Stimulated activated CD4-positive, alpha-beta T cell treated with anti-CD3 and anti-CD28 coated beads, TNF-alpha, amount 100 ng/mL, for 24 hours (primary cell): ENCODE measurements at regions not wholly inside any gene's neighbourhood (a gene's known extent, or its start where the extent isn't known, plus 50 kb on each side); places are given as distances from the start of the nearest gene placed in this dataset.

Source experiments
- DNase-seq, 3 experiments: peaks; one replicate each; pipeline ENCODE4 v3.0.0-alpha.2; 2020; ENCODE audit warnings: low read depth in 3 of 3

DNA sequence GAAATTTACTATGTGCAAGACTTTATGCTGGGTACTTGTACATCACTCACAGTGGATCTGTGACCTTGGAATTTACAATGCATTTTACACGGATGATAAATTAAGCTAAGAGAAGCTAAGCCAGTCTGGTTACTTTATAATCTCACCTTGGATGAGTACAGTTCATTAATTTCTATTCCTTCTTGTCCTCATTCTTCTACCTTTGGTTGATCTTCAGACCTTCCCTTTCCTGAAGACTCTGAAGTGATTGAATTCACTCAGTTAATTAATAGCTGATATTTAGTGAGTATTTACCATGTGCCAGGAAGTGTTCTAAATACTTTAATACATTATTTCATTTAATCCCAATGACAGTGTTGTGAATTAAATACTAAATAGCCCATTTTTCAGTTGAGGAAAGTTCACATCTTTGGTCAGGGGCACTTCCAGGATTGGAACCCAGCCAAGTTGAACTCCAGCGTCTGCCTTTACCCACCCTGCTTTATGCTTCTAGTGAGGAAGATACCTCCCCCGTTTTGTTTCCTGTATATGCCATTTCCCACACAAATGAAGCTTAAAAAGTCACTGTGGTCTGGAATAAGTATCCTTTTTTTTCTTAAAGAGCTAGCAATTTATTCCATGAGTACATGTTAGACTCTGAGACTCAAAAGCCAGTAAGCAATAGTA is 146.6 kb downstream of the TLR5 start:
- no peak for DNase-seq

DNA sequence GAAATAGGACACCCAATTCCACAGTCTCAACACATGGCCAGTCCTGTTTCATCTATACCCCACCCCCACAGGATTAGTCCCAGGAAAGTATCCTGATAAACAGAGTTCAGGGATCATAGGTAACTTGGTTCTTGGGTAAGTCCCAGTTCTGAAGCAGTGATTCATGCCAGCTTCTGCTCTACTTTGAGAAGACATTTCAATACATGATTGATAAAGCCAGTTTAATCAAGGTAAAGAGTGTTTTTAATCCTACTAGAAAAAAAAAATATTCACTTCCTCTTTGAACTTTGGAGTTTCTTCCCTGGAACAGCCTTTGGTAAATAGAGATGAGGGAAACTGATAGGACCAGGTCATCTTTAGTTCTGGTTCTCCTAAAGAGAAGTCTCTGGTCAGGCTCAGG is 142.4 kb downstream of the TLR5 start:
- DNase-seq: no peak

DNA sequence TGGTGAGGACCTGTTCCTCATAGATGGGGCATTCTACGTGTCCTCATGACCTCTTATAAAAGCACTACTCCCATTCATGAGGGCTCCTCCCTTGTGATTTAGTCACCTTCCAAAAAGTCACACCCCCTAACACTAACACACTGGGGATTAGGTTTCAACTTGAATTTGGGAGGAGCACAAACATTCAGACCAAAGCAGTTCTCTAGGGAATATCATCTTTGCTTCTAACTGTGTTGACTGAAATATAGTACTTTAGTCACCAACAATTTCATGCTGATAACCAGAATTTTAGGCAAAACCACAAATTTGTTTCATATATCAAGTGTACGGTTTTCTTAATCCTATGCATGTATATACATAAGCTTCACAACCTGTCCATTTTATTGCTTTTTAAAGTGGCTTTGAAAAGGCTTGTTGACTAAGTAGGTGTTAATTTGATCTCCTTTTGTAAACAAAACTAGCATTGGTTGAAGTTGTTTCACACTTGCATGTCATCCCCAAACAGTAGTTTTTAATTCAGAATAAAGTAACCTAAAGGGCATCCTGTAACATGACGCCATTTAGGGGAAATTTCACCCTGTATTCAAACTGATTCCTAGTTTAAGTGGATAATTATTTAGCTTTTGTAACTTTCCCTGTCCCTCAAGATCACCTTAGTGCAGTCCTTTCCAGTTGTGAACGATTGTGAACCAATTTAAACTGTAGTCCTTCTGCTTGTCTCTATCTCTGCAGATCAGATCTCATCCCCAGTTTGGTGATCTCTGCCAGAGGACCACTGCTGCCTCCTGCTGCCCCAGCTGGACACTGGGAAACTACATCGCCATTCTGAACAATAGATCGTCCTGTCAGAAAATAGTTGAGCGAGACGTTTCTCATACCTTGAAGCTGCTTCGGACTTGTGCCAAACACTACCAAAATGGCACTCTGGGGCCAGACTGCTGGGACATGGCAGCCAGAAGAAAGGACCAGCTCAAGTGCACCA is 141.1 kb downstream of the TLR5 start:
- DNase-seq: no peak

DNA sequence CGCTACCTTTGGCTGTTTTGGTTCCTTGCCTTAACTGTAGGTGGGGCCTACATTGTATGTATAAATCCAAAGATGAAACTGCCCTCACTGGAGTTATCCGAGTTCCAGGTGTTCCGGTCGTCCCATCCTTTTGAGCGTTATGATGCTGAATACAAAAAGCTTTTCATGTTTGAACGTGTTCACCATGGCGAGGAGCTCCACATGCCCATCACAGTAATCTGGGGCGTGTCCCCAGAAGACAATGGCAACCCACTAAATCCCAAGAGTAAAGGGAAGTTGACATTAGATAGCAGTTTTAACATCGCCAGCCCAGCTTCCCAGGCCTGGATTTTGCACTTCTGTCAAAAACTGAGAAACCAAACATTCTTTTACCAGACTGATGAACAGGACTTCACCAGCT is 139.5 kb downstream of the TLR5 start:
- no peak for DNase-seq

DNA sequence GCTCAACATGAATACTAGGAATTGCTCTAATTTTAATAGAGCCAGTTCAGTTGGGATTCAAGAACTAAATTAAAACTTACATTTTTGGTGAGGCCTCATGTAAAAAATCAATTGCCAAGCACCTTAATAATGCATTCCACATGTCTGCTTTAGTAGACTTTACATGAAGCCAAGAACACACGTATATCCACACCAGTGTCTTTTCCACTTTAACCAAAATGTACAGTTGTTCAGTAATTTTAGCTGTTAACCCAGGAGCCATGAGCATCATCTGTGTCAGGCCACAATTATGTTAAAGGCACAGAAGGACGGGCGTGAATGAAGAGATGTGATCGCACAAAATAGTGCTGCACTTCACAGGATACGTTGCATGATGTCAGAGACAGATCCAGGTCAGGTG is 136.7 kb downstream of the TLR5 start:
- no peak for DNase-seq

DNA sequence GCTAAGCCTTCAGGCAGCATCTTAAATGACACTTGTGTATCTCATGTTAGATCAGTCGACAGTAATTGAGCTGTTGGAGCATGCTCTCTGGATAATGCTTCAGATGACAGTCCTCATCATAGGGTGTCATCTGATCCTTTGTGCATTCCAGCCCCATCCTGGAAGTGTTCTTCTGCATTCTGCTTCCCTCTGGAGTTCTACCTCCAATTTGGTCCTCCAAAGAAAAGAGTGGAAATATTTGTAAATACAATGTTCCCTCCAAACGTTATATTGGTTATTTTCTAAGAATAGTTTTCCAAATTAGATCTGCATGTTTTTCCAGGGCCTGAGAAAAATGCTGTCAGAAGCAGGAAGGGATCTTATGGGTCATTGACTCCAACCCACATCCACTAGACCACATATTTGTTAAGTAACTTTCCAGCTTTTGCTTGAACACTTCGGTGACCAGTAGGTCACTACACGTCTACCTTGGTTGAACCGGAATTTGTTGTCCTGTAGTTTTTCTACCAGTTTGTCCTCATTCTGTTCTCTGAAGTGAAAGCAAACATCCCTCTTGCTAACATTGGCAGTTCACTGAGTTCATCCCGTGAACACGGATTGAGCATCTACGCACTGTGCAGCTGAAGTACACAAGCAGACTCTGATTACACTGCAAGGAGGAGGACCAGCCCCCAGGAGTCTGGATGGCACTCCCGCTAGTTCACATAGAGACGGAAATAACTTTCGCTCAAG is 136.0 kb downstream of the TLR5 start:
- no peak for DNase-seq

DNA sequence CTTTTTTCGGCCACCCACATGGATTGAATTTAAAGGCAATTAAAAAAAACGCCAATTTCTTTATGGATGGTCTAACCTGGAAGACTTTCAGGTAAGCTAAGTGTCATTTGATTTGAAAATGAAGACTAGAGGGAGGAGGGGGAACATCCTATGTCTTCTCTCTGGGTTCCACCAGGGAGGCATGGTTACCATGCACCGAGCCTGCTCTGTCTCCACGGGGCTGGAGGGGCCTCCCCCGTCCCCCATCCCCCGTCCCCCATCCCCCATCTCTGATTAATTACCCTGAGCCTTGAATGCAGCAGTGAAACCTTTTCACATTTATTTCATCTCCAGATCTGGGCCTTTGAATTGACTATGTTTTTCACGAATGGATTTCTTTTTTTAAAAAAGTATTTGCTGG is 135.1 kb downstream of the TLR5 start:
- DNase-seq: no peak

DNA sequence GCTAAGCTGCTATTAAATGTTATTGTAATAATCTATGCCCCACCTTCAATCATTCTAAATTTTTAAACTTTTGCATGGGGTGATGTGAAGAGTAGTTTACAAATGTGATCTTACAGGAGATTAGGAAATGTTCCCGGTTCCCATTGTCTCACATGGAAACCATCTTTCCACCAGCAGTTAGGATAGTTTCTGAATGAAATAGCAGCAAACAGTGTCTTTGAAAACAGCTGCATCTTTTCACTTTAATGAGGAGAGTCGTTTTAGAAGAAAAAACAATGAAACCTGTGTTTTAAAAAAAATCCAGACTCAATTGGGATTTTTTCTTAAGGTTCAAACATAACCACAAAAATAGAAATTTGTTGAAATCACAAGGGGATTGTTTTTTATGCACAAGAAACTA is 134.2 kb downstream of the TLR5 start:
- no peak for DNase-seq

DNA sequence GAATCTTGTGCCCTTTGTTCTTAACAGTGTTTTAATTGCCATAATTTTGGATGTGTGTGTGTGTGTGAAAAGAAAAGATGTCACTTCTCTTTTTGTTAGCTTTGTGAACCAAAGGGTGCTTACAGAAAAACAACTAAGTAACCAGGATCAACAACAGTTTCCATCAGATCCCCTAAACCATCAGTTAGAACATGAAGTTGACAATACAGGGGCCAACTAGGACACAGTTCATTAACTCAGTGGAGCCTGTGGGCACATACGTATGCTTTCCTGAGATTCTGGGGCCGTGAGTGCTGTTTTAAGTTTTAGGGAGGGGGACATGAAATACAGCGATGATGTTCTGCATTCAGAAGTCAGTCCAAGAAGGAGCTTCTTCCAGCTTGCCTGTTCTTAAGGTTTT is 133.6 kb downstream of the TLR5 start:
- no peak for DNase-seq

DNA sequence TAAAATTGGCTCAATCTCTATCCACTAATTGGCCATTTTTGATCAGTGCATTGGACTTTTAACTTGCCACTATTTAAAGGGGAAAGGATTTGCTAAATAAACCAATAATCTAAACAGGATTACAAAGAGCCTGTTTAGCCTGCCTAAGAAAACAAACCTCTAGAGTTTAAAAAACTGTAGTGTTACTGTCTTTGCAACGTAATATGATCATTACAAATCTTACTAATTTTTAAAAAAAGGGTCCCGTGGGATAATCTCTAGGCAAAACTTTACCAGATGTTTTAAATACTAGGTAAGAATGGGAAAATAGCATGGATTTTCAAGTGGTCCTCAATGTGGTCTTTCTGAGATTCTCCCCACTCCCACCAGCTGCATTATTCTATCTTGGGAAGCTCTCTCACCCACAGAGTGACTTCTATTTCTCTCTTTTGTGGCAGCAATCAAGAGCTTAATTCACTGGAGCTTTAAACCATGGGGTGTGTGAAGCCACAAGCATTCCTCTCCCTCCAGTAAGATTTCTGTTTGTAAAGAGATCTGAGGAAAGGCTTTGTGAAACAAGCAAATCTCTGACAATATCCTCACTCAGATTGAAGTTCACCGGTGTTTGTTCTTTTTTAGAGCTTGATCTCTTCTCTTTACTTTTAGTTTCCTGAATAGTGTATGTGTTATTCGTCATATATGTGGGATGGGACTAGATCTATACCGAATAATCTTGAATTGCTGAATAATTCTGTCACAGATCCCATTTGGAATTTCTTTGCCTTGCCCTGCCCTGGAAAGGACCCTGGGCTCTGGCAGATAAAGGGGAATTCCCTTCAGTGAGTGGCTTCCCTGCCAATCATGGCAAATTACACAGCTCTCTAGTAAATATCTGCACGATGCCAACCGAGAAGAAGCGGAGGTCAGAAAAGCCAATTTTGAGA is 132.2 kb downstream of the TLR5 start:
- no peak for DNase-seq

DNA sequence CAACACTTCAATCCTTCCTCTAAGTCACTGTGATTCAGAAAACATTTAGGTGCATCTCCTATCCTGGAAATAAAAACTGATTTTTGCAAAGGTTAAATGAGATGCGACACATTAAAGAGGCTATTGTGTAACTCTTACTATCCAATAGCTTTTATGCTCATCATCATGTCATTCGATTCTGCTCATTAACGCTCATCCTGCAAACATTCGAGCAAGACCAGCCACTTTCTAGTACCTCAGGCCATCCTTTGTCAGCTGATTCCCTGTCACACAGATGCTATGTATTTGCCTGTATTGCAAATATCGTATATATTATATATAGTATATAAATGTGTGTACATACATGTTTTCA is 131.6 kb downstream of the TLR5 start:
- DNase-seq: no peak

DNA sequence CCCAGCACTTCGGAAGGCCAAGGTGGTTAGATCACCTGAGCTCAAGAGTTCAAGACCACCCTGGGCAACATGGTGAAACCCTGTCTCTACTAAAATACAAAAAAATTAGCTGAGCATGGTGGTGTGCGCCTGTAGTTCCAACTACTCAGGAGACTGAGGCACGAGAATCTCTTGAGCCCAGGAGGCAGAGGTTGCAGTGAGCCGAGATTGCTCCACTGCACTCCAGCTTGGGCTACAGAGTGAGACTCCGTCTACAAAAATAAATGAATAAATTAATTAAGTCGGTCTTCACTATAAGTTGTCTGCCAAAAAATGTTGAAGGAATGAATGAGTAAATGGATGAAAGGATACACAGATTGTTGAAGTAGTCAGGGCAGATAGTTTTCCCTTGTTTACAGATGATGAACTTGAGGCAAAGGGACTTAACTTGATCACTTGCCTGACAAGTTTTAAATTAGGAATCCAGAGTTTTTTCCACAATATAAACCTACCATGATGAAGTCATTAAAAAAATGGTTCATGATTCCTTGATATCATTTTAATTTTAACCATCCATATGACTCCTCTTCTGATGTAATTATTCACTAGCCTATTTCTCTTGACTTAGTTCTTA is 130.8 kb downstream of the TLR5 start:
- no peak for DNase-seq

DNA sequence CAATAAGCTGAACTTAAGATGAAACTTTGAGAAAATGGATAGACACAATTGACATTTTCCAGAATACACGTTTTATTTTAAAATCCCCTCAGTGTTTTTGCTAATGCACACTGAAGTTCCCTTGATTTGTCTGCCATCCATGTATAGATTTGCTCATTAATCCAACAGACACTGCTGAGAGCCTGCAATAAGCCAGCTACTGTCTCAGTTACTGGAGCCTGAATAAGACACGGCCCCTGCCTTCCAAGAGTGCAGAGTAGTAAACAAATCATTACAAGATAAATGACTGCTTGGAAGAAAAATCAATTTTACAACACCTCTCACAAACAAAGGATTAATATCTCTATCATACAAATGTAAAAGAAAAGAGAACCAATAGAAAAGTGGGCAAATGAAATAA is 130.1 kb downstream of the TLR5 start:
- no peak for DNase-seq

DNA sequence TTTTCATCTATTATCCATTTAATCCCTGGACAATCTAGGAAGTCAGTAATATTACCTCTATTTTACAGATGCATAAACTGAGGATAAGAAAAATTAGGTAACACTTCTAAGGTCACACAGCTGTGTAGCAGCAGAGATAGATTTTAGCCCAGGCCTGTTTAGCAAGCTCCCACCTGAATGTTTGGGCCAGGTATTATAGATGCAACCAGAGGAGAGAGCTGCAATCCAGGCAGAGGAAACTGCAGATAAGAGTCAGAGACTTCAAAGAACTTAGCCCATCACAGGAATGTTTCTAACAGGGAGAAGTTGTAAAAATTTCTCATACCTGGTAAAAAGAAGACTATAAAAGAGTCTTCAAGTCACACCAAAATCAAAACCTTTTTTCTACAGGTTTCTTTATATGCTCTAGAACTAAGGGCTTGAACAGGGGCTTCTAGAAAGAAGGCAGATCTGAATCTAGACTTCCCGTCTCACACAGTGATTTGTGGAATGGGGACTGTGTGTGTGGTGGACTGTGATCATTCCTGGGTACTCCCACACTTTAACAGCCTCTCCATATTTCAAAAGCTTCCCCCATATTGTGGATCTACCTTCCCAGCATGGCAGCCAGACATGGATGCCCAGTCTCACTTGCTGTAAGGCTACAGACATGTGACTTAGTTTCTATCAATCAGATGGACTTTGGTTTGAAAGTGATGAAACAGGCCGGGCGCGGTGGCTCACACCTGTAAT is 128.7 kb downstream of the TLR5 start:
- no peak for DNase-seq

DNA sequence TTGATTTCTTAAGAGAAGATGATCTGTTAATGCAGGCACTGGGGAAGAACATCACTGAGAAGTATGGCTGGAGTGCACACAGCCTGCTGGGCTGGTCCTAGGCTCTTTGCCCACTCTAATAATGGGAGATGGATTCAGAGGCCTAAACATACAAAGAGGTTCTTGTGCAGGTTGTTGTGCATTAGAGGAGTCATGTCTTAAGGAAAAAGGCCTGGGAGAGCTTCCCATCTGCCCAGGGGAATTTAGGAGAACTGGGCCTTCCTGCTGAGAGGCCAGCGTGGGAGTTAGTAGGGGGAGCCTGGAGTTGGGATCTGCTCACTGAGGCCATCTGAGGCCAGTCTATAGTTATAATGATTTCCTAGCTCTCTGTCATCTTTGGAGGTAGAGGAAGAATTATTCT is 126.7 kb downstream of the TLR5 start:
- DNase-seq: no peak

DNA sequence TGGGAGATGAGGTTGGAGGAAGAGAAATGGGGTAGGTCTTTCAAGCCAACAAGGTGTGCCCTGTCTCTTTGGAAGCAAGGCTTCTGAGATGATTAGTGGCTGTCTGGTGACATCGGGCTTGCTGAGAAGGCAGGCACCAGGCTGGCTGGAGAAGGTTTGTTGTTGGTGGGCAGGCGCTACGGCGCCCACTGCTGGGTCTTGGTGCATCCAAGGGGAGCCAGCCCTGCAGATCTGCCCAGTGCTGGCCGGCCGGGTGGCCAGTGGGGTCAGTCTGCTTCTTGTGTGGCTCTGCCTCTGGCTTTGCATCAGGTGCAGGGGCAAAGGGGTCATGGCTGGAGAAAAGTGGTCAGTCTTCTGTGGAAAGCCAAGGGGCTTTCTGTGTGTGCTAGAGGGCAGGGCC is 126.2 kb downstream of the TLR5 start:
- DNase-seq: no peak

DNA sequence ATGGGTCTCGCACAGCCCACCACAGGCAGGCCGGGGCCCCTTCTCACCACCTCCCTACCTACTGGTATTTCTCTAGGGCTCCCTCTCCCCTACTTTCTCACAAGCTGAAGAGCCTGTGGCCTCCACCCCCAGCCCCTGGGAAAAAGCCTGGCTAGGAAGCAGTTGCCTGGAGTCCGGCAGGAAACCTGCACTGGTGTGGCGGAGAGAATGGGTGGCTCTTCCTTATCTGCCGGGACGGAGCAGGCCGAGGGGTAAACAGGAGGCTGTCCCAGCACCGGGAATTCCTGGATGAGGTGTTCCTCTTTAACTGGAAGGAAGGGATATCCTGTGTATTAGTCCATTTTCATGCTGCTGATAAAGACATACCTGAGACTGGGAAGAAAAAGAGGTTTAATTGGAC is 125.8 kb downstream of the TLR5 start:
- no peak for DNase-seq

DNA sequence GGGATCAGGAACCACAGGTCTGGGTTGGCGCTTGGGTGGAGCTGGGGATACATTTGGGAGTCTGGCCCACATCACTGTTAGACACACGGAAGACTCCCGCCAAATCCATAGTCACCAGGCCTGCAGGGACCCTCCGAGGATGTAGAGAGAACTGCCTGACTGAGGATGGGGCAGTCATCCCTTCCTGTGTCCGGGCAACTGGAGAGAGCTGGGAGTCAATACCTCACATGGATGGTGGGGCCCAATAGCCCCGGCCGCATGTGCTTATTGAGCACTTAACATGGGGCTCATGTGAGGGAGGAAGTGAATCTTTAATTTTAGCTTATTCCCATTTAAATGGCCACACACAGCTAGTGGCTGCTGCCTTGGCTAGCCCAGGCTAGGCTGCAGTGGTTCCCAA is 124.5 kb downstream of the TLR5 start:
- DNase-seq: no peak

DNA sequence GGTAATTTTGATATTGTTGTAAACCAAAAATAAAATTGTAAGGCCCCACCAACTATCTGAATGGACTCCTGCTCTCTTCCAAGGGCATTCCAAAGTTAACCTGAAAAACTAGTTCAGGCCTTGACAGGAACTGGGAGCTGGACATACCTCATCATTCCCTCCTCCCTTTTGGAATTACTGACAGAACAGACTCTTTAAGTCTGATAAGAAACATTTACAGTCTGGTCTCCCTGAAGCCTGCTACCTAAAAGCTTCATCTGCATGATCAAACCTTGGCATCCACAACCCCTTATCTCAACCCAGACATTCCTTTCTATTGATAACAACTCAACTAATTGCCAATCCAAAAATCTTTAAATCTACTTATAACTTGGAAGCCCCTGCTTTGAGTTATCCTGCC is 123.8 kb downstream of the TLR5 start:
- no peak for DNase-seq

DNA sequence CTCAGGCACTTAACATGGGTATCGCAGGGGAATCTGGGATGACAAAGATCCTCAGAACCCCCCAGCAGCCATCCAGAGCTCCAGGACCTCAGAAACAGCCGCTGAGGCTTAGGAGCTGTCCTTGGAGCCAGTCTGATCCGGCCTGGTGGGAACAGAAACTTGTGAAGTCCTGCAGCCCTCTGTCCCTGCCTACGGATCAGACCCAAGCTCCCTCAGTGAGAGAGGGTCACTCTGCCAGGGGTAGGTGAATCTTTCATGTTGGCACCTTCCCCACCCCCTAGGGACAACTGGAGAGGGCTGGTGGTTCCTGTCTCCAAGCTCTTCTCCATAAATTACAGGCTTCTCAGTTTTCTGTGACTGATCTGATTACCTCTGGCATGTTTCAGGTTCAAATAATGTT is 122.3 kb downstream of the TLR5 start:
- DNase-seq: no peak
